ENCODE measurements at regions not wholly inside any gene's neighbourhood (a gene's known extent, or its start where the extent isn't known, plus 50 kb on each side); places are given as distances from the start of the nearest gene placed in this dataset.

GRCh38 chr4:187827631-187828030 lies 167.9 kb upstream of the ZFP42 start:
- no peak for TF ChIP-seq CTCF (conservative IDR thresholded peaks at IDR 0.05 in 1 of 2, IDR thresholded peaks at IDR 0.05 in 1 of 2; ENCODE audit: extremely low read depth in 1 of 2, insufficient read depth in 1 of 2, low read depth in 1 of 2, low read length in 2 of 2)
- TF ChIP-seq EZH2 (IDR thresholded peaks at IDR 0.05; ENCODE audit: borderline replicate concordance, low read length) = no peak

Data from mammary epithelial cell (primary cell).